ENCODE measurements at regions not wholly inside any gene's neighbourhood (a gene's known extent, or its start where the extent isn't known, plus 50 kb on each side); places are given as distances from the start of the nearest gene placed in this dataset.
"Not testable (repeated sequence)": the region's sequence is repeated elsewhere in the genome, so short reads cannot be mapped to it uniquely, and the experiment has no call there.

DNA sequence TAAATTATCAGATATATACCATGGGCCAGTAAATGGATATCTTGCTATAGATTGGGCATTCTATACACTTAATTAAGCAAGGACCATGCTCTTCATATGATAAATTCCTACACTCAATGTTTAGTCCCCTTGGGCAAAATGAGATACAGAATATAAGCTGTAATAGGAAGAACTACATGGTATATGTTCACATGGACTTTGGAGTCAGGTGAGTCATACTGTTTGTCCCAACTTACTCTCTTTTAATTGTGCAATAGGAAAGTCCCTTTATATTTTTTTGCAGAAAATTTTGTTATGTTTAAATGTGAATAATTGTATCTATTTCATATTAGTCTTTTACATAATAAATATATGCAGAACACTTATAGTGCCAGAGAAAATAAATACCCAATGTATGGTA is 820.2 kb upstream of the ADAMTS5 start:
- no peak for DNase-seq (ENCODE audit: low read depth in 3 of 3)

GRCh38 chr21:27779606-27780005 is 812.7 kb upstream of the ADAMTS5 start:
- DNase-seq (ENCODE audit: low read depth in 3 of 3): no peak

- DNase-seq (ENCODE audit: low read depth in 3 of 3): no peak
Observed at GRCh38 chr21:27776925-27777553, 810.2 kb upstream of the ADAMTS5 start.

- DNase-seq (ENCODE audit: low read depth in 3 of 3): no peak
Observed at GRCh38 chr21:27772816-27773215, 805.9 kb upstream of the ADAMTS5 start.

DNA sequence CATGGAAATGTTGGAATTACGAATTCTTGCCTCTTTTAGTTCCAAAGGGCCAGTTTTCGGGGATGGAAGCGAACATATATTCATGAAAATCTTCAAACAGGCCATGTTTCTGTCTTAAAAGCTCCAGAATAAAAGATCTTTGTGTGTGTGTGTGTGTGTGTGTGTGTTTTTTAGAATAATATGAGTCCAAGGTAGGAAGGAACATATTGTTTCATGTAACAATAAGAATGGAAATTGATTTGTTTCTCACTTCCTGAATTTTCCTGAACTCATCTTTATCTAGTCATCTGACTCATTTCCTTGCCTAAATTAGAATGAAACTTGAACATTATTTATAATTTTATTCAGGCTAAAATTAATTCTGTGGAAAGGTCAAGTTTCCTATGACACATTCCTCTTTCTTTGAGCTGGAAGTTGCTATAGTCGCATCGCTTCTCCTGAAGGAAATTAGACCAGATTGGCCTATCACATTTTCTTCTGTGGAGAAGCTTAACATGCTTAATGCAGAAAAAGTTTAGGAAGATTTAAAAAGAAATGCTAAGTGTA is 805.1 kb upstream of the ADAMTS5 start:
- DNase-seq (ENCODE audit: low read depth in 3 of 3): no peak

DNA sequence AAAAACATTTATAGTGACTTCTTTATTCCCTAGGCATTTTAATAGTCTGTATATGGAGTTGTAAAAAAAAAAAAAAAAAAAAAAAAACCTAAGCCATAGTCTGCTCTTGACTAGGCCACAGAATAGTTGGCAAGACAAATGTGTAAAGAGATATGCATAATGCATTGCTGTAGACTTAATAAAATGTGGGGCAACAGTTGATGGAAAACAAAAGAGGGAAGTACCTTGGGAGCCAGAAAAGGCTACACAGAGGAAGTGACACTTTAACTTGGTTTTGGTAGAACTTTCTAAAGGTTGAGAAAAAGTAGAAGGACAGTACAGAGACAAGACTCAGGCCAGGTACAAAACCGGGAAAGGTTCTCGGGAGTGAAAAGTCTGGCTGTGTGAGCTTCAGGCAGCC is 802.9 kb upstream of the ADAMTS5 start:
- DNase-seq (ENCODE audit: low read depth in 3 of 3): no peak

DNA sequence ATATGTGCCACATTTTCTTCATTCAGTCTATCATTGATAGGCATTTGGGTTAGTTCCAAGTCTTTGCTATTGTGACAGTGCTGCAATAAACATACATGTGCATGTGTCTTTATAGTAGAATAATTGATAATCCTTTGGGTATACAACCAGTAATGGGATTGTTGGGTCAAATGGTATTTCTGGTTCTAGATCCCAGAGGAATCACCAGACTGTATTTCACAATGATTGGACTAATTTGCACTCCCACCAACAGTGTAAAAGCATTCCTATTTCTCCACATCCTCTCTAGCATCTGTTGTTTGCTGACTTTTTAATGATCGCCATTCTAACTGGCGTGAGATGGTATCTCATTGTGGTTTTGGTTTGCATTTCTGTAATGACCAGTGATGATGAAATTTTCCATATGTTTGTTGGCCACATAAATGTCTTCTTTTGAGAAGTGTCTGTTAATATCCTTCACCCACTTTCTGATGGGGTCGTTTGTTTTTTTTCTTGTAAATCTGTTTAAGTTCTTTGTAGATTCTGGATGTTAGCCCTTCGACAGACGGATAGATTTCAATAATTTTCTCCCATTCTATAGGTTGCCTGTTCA is 801.3 kb upstream of the ADAMTS5 start:
- DNase-seq (ENCODE audit: low read depth in 3 of 3): not testable (repeated sequence)

- no peak for DNase-seq (ENCODE audit: low read depth in 3 of 3)
Observed at GRCh38 chr21:27764056-27764455, 797.2 kb upstream of the ADAMTS5 start.

DNA sequence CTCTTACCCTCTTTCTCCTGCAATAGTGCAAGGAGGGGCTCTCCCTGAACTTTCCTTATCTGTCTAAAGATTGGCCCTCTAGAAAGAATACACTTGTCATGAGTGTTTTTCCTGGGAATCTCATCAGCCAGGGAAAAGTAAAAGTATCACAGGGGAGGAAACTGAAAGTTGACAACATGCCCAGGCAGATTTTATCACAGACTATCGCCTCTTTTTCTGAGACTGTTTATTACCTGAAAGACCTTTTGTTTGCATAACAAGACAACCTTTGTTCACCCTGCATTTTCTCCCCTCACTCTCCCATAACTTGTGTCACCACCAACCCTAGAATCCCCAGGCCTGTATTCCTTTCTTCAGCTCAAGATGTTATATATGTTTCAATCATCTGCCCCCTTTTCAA is 794.7 kb upstream of the ADAMTS5 start:
- DNase-seq (ENCODE audit: low read depth in 3 of 3): no peak

DNA sequence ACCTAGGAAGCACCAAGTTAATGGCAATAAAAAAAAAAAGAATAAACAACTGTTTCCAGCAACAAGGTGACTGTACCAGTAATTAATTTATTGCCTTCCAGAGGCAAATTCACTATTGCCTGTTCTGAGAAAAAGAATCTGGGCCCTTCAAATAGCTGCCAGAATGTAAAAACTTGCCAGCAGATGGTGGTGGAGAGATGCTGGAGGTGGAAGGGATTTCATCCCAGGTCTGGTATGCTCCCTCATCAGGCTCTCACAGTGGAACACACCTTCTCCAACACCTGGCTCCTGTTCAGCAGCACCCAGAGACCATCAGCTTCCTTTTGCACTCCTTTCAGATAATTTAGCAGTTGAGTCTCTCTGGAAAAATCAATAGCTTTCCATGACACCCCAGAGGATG is 792.9 kb upstream of the ADAMTS5 start:
- no peak for DNase-seq (ENCODE audit: low read depth in 3 of 3)

- no peak for DNase-seq (ENCODE audit: low read depth in 3 of 3)
Observed at GRCh38 chr21:27759091-27759659, 792.3 kb upstream of the ADAMTS5 start.

GRCh38 chr21:27756191-27756590 is 789.3 kb upstream of the ADAMTS5 start:
- no peak for DNase-seq (ENCODE audit: low read depth in 3 of 3)

DNA sequence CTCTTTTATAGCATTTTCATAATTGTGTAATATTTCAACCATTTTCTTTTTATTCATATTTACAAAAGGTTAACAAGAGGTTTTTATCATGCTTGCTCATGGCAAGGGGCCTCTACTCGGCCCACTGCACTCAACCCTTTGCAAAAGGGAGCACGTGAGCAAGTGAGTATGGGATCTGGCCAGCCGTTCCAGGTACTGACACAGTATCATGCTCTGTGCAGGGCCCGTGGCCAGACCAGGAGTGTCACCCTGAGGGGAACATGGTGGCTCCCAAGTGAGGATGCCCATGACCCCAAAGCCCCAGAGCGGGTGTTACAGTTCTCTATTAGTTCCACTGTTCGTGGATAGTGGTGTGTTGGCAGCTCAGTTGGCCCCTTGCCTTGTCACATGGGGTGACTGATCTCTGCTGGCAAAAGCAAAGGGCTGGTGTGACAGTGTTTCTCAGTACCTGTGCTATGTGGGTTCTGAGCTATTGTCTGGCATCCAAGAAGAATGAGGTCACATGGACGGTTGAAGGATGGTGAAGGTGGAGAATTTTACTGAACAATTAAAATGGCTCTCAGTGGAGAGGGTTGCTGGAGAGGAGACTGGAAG is 777.2 kb upstream of the ADAMTS5 start:
- DNase-seq (ENCODE audit: low read depth in 3 of 3): no peak

DNA sequence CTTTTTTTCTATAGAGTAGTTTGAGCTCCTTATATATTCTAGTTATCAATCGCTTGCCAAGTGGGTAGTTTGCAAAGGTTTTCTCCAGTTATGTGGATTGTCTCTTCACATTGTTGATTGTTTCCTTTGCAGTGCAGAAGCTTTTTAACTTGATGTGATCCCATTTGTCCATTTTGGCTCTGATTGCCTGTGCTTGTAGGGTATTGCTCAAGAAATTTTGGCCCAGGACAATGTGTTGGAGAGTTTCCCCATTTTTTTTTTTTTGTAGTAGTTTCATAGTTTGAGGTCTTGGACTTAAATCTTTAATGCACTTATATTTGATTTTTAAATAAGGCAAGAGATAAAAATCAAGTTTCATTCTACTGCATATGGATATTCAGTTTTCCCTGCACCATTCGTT is 774.8 kb upstream of the ADAMTS5 start:
- no peak for DNase-seq (ENCODE audit: low read depth in 3 of 3)

DNA sequence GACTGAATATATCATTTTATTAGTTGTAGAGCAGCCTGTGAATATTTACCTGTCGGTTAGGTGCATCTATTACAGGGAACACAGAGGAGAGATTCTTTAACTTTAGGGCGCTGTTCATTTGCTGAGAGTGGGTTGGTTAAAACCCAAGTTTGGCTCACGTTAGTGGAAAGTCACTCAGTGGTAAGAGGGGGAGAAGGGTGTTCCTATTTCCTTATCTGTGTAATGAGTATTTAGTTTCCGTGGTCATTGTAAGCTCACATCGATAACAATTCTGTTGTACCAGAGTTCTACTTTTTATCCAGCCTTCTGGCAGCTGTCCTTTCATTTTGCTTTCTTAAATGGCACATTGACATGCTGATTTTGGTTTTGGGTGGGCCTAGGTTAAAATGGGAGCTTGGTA is 773.2 kb upstream of the ADAMTS5 start:
- no peak for DNase-seq (ENCODE audit: low read depth in 3 of 3)

GRCh38 chr21:27739187-27739586 is 772.3 kb upstream of the ADAMTS5 start:
- no peak for DNase-seq (ENCODE audit: low read depth in 3 of 3)

- no peak for DNase-seq (ENCODE audit: low read depth in 3 of 3)
Observed at GRCh38 chr21:27735699-27736098, 768.8 kb upstream of the ADAMTS5 start.

- DNase-seq (ENCODE audit: low read depth in 3 of 3): no peak
Observed at GRCh38 chr21:27734146-27734545, 767.3 kb upstream of the ADAMTS5 start.

GRCh38 chr21:27725916-27726315 is 759.0 kb upstream of the ADAMTS5 start:
- DNase-seq (ENCODE audit: low read depth in 3 of 3): no peak

GRCh38 chr21:27722095-27722494 is 755.2 kb upstream of the ADAMTS5 start:
- no peak for DNase-seq (ENCODE audit: low read depth in 3 of 3)

- DNase-seq (ENCODE audit: low read depth in 3 of 3): no peak
Observed at GRCh38 chr21:27721675-27722074, 754.8 kb upstream of the ADAMTS5 start.

- DNase-seq (ENCODE audit: low read depth in 3 of 3): no peak
Observed at GRCh38 chr21:27719226-27719625, 752.3 kb upstream of the ADAMTS5 start.

DNA sequence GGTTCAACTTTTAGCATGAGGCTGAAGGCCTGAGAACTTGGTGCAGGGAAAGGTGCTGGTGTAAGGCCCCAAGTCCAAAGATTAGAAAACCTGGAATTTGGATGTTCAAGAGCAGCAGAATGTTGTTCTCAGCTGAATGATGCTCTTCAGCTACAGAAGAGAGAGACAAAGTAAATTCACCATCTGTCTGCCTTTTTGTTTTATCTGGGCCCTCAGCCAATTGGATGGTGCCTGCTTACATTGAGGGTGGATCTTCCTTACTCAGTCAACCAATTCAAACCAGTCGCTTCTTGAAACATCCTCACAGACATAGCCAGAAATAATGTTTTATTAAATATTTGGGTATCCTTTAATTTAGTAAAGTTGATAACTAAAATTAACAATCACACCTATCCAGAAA is 748.2 kb upstream of the ADAMTS5 start:
- no peak for DNase-seq (ENCODE audit: low read depth in 3 of 3)
